SK-N-DZ (cell line): ENCODE measurements at regions not wholly inside any gene's neighbourhood (a gene's known extent, or its start where the extent isn't known, plus 50 kb on each side); places are given as distances from the start of the nearest gene placed in this dataset.

Source experiments
- DNase-seq: peaks from one replicate; pipeline ENCODE4 v3.0.0-alpha.2; 2015; ENCODE audit warnings: low spot score

DNA sequence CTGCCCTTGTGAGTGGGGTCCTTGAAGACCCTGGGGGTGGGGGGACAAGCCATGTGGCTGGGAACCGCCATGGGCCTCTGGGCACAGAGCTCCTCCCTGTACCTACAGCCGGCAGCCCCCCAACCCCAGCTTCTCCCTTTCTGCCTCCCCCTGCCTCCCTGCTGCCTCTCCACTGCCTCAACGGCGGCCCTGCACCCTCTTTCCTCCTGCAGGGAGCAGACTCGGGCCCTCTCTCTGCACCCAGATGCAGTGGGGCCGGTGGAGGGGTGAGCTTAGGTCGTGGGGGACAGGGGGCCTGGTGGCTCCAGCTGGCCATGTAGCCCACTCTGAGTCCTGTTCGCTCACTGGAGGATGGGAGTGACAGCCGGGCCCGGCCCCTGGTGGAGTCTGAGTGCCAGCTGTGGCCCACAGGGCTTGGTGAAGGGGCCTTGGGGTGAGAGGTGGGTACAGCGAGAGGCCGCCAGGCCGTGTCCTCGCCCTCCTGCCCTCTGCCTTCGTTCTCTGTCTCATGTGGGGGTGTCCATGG, 139.3 kb upstream of the COL5A1 start:
- no peak for DNase-seq

DNA sequence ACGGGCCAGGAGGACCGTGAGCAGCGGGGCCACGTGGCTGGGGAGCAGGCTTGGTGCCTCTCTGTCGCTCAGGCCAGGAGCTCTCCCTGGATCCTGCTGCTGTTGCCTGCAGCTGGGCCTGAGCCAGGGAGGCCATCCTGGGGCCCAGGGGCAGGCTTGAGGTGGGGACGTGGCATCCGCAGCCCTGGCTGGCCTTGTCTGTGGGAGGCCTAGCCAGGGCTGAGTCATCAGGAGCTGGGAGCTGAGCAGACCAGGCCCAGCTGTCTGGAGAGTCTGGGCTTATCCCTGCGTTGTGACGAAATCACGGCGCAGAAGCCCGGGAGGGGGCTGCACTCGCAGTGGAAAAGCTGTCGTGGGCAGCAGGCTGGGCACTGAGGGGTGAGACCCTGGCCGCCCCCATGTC, 138.8 kb upstream of the COL5A1 start:
- DNase-seq, result no peak

DNA sequence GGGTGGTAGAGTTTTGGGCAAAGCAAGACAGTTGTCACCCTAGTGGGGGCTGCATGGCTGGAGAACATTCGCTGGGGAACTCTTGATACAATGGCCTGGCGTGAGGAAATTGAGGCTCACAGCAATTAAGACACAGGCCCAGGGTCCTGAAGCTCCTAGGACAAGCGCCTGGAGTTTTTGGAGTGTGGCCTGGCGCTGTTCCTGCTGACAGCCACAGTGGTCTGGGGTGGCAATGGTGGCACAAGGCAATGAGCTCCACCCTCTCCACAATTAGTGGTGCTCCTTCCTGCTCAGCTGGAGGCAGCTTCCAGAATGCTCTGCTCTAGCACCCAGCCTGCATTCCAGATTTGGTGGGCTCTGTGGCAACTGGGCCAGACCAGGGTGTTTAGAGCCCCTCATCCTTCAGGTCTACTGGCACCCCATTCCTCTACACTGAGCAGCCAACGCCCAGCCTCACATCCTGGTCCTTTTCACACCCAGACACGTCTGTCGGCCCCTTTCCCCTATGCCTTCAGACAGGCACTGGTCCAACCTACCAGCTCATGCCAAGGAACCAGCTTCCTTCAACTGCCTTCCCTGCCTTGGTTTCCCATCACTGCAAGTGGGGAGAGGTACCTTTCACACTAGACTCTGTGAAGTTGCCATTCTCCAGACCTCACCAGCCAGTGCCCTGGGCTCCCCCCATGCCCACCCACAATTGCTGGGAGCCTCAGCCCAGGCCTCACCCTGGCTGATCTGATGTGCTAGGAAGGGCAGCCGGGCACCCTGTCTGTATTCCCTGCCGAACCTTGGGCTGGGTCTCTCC, 138.1 kb upstream of the COL5A1 start:
- DNase-seq, result no peak

DNA sequence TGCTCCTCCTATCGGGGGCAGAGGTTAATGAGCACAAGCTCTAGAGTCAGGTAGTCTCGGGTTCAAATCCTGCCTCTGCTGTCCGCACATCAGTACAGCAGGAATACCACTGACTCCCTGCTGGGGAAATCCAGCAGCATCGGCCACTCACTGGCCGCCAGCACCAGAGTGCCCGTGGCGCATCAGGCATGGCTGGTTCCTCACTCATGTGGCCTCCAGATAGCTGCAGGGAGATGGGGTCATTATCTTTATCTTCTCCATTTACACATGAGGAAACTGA, 137.6 kb upstream of the COL5A1 start:
- no peak for DNase-seq

DNA sequence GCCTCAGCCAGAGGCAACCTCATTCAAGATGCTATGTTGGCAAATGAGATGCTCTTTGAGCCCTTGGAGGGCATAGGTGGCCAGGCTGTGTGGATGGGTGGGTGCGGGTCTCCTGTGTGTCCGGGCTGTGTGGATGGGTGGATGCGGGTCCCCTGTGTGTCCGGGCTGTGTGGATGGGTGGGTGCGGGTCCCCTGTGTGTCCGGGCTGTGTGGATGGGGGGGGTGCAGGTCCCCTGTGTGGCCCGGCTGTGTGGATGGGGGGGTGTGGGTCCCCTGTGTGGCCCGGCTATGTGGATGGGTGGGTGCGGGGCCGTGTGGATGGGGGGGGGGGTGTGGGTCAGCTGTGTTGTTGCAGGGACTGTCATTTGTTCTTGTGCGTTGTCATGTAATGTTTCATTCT, 136.6 kb upstream of the COL5A1 start:
- DNase-seq, result no peak

DNA sequence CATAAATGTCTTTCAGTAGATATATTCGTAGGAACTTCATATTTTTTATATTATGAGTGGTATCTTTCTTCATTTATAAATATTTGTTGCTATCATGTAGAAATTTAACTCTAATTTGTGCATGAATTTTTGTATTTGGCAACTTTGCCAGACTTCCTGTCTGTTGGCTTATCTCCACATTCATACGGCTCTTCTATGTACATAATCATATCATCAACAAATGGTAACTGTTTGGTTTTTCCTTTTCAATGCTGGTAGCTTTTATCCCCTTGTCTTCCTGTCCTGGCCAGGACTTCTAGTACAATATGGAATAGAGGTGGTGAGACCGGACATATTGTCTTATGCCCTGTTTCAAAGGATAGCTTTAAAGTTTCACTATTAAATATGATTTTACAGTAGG, 132.3 kb upstream of the COL5A1 start:
- no peak for DNase-seq

DNA sequence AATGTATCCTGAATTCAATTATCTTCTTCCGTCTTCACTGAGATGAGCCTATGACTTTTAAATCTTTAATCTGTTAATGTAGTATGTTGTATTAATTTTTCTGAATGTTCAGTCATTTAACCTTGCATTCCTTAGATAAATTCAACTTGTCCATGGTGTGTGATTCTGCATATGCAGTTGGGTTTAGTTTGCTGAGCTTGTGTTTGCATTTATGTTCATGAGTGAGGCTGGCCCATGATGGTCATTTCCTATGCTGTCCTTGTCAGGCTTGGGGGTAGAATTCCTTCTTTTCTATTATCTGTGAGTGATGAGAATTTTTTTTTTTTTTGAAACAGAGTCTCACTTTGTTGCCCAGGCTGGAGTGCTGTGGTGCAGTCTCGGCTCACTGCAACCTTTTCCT, 131.8 kb upstream of the COL5A1 start:
- DNase-seq, result no peak

DNA sequence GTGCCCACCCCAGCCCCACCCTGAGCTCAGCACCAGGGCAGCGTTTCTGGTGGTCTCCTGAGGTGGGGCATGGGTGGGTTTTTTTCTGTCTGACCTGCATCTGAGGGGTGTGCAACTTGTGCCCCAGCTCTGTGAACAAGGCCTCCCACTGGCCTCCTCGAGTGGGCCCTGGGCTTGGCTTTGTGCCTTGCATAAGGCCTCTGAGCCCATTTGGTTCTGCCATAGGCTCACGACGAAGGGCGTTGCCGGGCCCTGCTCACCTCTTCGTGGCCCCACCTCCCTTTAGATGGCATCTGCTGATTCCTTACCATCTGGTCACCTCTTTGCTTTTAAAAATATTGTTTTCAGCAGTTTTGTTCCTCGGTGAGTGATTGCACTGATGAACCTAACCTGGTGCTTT, 127.1 kb upstream of the COL5A1 start:
- DNase-seq, result no peak

DNA sequence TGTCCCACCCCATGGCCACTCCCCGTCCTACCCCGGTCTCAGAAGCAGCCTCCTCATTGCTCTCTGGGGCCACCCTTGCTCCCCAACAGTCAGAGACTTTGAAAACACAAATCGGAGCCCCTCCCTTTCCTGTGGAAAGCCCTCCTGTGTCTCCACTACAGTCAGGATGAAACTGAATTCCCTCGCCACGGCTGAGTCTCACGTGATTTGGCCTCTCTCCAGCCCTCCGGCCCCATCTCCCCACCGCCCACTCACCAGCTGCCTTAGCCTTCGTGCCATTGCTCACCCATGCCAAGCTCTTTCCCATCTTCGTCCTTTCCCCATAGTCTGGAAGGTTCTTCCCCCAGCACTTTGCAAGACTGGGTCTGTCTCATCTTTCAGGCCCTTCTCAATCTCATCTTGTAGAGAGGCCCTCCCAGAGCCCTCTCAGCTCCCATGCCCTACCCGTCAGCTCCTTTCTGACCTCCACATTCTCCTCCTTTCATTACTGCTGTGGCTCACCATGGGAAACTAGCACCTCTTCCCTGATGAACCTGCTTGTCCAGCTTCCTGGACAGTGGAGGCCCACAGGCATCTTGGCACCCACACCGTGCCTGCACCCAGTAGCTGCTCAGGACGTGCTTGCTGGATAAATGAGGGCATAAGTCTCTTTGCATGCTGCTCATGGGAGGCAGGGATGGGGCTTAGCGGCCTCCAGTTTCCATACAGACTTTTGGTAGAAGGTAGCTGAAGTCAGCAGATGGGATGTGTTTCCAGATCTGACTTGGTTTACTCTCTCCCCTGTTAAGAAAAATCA, 126.4 kb upstream of the COL5A1 start:
- DNase-seq, result no peak

DNA sequence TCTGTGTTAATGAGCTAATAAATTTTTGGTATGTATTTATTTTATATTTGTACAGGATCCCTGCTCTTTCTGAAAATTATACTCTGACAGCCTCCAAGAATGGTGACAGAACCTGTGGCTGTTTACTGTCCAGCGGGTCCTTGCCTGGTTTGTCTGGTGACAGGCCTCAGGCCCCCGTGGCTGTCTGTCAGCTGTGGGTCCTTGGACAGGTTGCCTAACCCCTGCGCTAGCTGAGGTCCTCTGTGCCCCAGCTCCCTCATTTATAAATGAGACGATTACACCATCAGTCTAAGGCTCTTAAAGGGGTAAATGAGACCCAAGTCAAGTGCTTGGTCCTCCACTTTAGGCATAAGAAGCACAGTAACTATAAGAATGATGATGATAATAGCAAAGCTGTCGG, 125.1 kb upstream of the COL5A1 start:
- DNase-seq, result no peak

DNA sequence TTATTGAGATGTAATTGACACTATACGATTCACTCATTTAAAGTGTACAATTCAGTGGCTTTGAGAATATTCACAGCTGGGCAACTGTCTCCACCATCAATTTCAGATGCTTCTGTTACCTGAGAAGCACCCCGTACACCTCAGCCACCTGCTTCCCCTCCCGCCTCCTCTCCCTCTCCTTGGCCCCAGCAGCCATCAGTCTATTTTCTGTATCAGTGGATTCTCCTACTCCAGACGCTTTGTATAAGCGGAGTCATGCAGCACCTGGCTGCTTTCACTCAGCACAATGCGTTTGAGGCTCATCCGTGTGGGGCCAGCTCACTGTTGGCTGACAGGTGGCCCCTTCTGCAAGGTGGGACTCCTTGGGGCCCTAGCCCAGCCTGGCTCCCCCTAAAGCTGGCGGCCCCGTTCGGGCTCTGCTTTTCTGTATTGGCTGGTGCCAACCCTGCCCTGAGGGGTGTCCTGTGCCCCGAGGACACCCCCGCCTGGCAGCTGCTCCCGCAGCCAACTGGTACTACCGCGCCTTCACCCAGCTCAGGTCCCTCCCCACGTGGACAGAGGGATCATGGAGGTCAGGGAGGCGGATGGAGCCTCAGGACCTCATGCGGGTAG, 124.4 kb upstream of the COL5A1 start:
- no peak for DNase-seq

DNA sequence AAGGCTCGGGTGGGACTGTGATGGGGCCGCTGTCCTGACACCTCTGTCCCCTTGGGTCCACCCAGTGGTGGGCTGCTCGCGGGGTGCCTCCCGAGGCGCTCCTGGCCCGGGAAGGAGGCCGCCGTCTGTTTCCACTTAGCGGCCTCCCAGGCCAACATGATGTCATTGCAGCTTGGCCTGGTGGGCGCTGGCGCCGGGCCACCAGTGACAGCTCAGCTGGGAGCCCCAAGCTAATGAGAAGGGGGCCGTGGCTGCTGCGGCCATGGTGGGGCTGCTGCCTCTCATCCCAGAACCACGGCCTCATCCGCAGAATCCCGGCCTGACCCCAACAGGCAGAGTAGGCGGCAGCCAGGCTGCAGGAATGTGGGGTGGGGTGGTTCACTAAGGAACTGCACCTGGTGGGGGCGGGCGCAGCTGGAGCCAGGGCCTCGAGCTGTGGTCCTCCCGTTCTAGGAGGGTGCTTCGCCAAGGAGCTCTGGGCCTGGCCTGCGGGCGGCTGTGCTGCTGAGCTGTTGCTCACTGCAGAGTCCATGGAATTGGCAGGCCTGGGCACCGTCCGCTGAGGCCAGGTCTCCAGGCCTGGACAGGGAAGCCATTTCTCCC, 123.5 kb upstream of the COL5A1 start:
- DNase-seq, result no peak

DNA sequence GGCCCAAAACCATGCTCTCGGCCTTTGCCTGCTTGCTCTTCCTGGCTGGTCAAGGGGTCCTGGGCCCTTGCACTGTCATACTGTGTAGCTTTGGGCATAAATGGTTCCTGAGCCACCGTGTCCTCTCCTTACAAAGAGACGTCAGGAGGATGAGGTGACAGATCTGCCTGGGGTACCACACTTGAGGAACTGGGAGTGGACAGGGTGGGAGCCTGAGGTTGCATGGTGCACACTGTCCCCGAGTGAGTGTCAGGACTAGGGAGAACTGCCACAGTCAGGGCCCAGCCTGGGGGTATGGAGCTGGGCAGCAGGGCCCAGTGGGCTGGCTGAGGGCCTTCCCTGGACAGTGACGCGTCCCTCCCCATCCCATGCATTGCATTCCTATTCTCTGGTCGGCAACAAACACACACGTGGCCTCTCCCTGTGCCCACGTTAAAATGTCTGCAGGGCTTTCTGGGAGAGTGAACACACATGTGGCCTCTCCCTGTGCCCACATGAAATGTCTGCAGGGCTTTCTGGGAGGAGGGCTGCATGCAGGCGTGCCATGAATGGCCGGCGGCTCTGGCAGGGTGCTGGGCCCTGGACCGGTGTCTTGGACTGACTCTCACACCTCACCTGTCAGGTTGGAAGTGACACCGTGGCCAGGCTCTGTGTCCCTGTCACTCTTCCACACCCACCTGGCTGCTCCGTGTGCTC, 122.1 kb upstream of the COL5A1 start:
- DNase-seq, result no peak

DNA sequence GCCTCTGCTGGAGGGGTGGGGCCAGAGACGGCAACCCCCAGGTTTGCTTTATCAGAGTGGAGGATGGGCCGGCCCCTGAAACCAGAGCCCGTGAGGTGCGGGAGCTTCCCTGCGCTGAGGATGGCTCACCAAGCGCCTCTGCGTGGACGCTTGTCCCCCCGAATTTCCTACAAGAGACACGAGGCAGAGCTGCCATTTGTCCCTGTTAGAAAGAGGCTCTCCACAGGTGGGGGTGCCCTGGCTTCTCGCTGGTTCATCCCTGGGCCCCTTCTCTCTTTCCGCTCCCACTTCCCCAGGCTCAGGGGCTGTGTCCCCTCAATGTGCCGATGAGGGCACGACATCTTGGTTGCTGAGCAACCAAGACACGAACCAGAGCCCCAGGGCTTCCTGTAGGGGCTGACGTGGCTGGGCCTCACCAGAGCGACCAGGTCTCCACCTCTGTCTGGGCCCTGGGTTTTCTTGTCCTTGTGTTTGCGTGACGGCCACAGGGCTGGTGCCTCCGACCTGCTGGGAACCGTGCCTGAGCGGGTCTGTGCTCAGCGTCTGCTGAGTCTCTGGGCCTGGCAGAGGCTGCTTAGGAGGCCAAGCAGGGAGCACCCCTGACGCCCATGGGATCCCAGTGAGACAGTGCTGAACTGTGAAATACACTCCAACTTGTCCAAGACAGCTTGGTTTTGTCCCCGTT, 119.6 kb upstream of the COL5A1 start:
- no peak for DNase-seq

DNA sequence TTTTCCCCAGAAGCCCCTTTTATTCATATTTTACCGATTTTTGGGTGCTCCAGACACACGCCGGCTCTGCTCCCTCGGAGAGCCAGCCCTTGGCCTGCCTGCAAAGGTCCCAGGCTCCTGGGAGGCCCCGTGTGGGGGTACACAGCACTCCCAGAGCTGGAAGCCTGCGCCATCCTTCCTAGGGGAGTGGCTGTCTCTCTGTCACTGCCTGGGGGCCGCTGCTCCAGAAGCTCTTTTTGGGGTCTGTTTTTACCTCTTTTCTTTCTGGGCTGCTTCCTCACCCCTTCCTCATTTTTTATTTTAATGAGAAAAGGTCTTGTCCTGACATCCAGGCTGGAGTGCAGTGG, 119.1 kb upstream of the COL5A1 start:
- no peak for DNase-seq

DNA sequence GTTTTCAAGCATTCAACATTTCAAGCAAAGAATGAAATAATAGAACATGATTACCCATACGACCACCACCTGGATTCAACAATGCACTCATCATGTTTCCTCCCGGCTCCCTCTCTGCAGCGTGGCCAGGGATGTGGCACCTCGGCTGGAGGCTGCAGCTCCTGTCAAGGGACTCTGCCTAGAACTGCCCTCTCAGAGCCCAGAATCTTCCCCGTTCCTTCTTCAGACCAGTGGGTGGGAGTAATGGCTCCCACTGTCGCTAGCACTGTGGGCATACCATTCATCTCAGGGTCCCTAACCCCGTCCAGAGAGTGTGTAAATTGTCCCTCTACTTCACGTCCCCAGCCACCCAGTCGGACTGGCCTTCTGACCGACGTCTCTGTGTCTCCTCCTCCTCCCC, 118.6 kb upstream of the COL5A1 start:
- no peak for DNase-seq

DNA sequence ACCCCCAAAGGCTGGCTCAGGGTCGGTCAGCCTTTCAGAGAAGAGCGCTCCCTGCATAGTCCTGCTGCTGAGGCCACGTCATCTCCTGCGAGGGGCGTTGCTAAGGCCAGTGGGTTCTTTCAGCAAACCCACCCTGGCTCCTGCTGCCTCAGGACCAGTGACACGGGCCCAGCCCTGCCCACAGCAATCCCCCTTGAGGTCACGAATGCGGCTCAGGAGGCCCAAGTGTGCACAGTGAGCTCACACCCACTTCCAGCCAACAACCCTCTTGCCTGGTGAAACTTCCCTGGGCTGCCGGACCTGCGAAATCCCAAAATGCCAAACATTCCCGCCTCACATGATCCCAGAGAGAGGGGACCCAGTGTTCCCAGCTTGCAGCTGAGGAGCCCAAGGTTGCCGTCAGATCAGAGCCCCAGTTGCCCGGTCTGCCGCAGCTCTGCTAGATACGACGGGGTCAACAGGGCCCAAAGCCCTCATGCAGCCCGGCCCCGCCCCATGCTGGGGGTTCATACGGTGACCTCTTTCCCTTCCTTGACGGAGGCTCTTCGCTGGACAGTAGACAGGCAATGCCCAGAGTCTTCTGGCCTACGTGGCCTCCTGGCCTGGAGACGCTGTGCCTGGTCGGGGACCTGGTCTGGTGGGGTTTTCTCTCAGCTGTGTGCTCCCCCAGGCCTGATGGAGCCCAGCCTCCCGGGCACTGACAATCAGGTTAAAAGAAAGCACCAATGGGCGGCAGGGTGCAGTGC, 116.4 kb upstream of the COL5A1 start:
- no peak for DNase-seq

DNA sequence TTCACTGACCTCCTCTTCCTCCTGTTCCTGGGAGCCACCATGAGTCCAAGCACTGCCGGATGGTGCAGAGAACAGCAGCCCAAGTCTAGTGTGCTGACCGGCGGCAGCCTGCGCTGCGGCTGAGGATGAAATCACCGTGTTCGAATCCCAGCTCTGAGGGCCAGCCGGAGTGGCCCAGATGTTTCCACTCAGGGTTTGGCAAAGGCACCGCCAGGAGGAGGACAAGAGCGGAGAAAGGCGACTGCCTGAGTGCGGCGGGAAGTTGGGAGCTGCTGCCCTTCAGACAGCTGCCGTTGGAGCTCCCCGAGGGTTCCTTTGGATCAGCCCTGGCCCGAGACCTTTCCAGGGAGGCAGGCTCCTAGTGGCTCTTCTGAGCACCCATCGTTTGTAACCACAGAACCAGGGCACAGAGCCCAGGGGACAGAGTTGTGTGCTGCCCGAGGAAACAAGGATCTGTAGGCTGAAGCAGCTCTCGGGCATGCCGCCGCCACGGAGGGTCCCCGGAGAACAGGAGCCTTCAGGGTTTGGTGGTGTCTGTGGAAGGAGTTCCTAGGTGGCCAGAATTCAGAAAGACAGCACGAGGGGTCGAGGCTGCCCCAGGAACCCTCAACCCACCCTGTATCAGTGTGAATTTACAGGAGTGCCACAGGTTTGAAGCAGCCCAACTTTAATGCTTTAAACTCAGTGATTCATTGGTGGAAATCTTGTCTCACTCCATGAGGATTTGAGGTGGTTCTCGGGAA, 115.6 kb upstream of the COL5A1 start:
- DNase-seq, result no peak

DNA sequence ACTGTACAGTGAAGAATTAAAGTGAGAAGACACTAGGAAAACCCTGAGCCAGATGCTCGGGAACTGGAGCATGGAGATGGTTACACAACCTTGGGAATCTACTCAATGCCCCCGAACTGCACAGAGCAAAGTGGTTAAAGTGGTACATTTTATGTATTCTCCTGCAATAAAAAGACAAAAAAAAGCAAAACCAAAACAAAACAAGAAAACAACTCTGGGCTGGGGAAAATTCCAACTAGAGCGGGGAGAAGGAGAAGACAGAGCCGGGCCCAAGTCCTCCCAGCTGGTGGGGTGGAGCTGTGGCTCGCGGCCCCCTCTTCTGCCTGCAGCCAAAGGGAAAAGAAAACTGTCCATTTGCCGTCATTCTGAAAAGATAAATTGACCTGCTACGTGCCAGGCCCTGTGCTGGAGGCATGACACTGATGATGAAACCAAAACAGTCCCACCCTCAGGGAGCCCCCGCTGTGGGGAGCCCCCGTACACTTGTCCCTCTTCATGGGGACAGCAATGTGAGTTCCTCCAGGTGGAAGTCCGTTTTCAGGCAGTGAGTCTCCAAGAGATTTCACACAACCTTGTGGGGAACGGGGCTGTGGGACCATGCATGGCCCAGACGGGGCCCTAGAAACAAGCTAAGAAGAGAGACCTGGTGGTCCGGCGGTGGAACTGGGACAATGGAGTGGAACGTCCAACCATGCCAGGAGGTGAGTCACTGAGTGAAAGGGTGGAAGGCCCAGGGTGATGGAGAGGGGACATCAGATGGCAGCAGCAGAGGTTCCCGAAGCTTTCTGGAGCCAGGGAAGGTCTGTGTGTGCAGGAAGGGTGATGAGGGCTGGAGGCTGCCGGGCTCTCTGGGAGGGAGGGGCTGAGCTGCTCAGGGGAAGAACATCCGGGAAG, 114.8 kb upstream of the COL5A1 start:
- no peak for DNase-seq
